ENCODE measurements at regions not wholly inside any gene's neighbourhood (a gene's known extent, or its start where the extent isn't known, plus 50 kb on each side); places are given as distances from the start of the nearest gene placed in this dataset.

DNA sequence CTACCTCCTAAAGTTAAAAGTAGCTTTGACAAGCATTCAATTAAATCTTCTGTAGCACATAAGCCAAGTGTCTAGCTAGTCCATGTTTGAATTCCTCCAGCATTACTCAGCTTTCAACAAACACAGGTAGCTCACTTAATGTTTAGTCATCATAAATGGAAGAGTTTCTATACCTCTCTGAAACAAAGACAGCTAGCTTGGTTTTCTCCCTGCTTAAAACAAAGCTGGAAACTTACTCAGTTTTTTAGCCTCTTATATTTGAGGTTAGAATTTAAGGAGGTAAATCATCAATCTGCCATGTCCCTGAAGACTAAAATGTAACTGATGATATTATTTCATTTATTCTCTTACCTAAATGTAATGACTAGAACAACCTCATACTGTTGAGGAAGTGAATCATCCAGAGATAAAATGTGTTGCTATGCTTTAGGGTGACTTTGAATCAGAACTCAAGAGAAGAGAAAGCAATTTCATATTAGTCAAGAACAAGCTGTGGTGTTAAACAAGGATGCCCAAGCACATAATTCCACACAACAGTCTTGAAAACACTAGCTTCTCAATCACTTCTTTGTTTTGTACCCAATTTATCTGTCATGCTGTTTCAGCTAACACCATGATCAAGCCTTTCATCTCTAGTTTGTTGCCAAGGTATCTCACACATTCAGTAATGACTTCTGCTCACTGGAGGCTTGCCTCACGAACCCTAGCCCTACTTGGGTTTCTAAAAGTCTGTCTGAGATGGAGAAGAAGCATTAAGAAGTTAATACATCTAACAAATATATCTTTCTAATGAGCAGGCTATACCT, 251.9 kb downstream of the EPM2A start:
- no peak for DNase-seq
- H3K4me3 ChIP-seq (ENCODE audit: low read depth, low read length) = no peak overlapping the region
- H3K27me3 ChIP-seq (replicated peaks) = no peaks in the 10 kb centered on the region
- no peak overlapping the region for H3K27ac ChIP-seq
- TF ChIP-seq, protein P1, sequence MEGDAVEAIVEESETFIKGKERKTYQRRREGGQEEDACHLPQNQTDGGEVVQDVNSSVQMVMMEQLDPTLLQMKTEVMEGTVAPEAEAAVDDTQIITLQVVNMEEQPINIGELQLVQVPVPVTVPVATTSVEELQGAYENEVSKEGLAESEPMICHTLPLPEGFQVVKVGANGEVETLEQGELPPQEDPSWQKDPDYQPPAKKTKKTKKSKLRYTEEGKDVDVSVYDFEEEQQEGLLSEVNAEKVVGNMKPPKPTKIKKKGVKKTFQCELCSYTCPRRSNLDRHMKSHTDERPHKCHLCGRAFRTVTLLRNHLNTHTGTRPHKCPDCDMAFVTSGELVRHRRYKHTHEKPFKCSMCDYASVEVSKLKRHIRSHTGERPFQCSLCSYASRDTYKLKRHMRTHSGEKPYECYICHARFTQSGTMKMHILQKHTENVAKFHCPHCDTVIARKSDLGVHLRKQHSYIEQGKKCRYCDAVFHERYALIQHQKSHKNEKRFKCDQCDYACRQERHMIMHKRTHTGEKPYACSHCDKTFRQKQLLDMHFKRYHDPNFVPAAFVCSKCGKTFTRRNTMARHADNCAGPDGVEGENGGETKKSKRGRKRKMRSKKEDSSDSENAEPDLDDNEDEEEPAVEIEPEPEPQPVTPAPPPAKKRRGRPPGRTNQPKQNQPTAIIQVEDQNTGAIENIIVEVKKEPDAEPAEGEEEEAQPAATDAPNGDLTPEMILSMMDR (IDR thresholded peaks at IDR 0.05; ENCODE audit: low read depth, low read length, missing control alignments) = no peak
- in situ Hi-C loops (cut with HindIII; ENCODE audit: low pct_ligation_motif_present, low sequenced_read_pairs) = no loop called here
- H3K36me3 ChIP-seq (replicated peaks) = no peaks in the 10 kb centered on the region

- H3K4me3 ChIP-seq (ENCODE audit: low read depth, low read length) = no peak overlapping the region
- no peaks in the 10 kb centered on the region for H3K27me3 ChIP-seq (replicated peaks)
- H3K36me3 ChIP-seq (replicated peaks) = no peaks in the 10 kb centered on the region
- DNase-seq = no peak
- TF ChIP-seq, protein P1 (IDR thresholded peaks at IDR 0.05; ENCODE audit: low read depth, low read length, missing control alignments) = no peak
- H3K27ac ChIP-seq = no peak overlapping the region
- in situ Hi-C loops (cut with HindIII; ENCODE audit: low pct_ligation_motif_present, low sequenced_read_pairs) = no loop called here
Measured at GRCh38 chr6:145485288-145485687, 250.0 kb downstream of the EPM2A start.

- no peak overlapping the region for H3K4me3 ChIP-seq (ENCODE audit: low read depth, low read length)
- no peak for DNase-seq
- TF ChIP-seq, protein P1 (IDR thresholded peaks at IDR 0.05; ENCODE audit: low read depth, low read length, missing control alignments) = no peak
- H3K27me3 ChIP-seq (replicated peaks) = no peaks in the 10 kb centered on the region
- in situ Hi-C loops (cut with HindIII; ENCODE audit: low pct_ligation_motif_present, low sequenced_read_pairs) = no loop called here
- no peak overlapping the region for H3K27ac ChIP-seq
- H3K36me3 ChIP-seq (replicated peaks) = no peaks in the 10 kb centered on the region
Measured at GRCh38 chr6:145486306-145486705, 249.0 kb downstream of the EPM2A start.

- no peak for DNase-seq
- in situ Hi-C loops (cut with HindIII; ENCODE audit: low pct_ligation_motif_present, low sequenced_read_pairs) = no loop called here
- TF ChIP-seq, protein P1 (IDR thresholded peaks at IDR 0.05; ENCODE audit: low read depth, low read length, missing control alignments) = no peak
Measured at GRCh38 chr6:145489583-145489982, 245.7 kb downstream of the EPM2A start.

GRCh38 chr6:145490068-145490467, 245.3 kb downstream of the EPM2A start:
- no peaks in the 10 kb centered on the region for H3K36me3 ChIP-seq (replicated peaks)
- no peak for DNase-seq
- H3K27ac ChIP-seq = no peak overlapping the region
- in situ Hi-C loops (cut with HindIII; ENCODE audit: low pct_ligation_motif_present, low sequenced_read_pairs) = no loop called here
- TF ChIP-seq, protein P1 (IDR thresholded peaks at IDR 0.05; ENCODE audit: low read depth, low read length, missing control alignments) = no peak
- no peaks in the 10 kb centered on the region for H3K27me3 ChIP-seq (replicated peaks)
- no peak overlapping the region for H3K4me3 ChIP-seq (ENCODE audit: low read depth, low read length)

More at GRCh38 chr6:145489583-145489982, 245.7 kb downstream of the EPM2A start:
- Histone ChIP-seq H3K27ac (no peak overlapping the region), H3K36me3 (replicated peaks) (no peaks in the 10 kb centered on the region), H3K27me3 (replicated peaks) (no peaks in the 10 kb centered on the region), H3K4me3 (ENCODE audit: low read depth, low read length) (no peak overlapping the region)

DNA sequence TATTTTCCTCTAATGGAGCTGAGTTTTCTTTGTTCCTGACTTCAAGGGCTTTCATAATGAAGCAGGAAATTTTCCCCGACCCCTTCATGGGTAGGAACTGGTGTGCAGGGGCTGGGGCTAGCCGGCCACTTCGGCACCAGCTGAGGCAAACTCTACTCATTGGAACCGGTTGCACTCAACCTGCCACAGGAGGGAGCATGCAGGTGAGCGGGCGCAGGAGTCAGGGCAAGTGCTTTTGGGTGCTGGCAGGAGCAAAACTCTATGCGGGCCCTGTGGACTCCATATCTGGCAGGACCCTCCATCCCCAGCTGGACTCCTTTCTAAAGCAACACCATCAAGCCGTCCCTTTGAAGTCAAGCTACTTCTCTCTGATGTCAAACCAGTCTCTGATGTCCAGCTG, 244.2 kb downstream of the EPM2A start:
- no peak overlapping the region for H3K27ac ChIP-seq
- H3K4me3 ChIP-seq (ENCODE audit: low read depth, low read length) = no peak overlapping the region
- no peak for DNase-seq
- in situ Hi-C loops (cut with HindIII; ENCODE audit: low pct_ligation_motif_present, low sequenced_read_pairs) = no loop called here
- TF ChIP-seq, protein P1 (IDR thresholded peaks at IDR 0.05; ENCODE audit: low read depth, low read length, missing control alignments) = no peak
- H3K36me3 ChIP-seq (replicated peaks) = no peaks in the 10 kb centered on the region
- H3K27me3 ChIP-seq (replicated peaks) = no peaks in the 10 kb centered on the region

All from brain microvascular endothelial cell (primary cell).